ENCODE measurements at regions not wholly inside any gene's neighbourhood (a gene's known extent, or its start where the extent isn't known, plus 50 kb on each side); places are given as distances from the start of the nearest gene placed in this dataset.

DNA sequence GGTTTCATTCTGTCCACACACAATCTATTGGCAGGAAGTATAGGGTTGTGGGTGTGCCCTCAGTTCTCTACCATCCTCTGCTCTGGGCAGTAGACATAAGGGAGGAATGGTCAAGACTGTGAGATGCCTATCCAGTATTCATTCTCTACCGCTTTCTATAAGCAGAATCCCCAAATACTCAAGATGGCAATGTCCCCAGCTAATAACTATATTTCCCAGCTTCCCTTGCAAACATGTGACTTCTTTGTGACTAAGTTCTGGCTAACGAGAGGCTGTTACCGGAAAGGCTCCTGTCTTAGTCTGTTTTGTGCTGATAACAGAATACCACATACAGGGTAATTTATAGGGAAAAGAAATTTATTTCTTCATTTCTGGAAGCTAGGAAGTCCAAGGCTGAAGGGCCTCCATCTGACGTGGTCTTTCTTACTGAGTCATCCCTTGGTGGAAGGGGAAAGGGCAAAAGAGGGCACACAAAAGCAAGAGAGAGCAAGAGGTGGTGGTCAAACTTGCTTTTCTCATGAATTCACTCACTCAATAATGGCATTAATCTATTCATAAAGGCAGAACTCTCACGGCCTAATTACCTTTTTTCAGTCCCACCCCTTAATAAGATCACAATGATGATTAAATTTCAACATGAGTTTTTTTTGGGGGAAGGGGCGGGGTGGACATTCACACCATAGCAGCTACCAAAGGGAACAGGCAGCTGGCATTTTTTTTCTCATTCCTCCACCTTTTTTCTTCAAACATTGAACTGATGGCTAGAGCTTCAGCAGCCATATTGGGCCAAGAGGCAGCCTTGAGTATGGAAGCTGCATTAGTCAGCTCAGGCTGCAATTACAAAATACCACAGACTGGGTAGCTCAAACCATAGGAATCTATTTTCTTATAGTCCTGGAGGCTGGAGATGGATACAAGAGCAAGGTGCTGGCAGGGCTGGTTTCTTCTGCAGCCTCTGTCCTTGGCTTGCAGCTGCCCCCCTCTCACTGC is 109.7 kb upstream of the OR9Q1 start:
- TF ChIP-seq, protein P1, sequence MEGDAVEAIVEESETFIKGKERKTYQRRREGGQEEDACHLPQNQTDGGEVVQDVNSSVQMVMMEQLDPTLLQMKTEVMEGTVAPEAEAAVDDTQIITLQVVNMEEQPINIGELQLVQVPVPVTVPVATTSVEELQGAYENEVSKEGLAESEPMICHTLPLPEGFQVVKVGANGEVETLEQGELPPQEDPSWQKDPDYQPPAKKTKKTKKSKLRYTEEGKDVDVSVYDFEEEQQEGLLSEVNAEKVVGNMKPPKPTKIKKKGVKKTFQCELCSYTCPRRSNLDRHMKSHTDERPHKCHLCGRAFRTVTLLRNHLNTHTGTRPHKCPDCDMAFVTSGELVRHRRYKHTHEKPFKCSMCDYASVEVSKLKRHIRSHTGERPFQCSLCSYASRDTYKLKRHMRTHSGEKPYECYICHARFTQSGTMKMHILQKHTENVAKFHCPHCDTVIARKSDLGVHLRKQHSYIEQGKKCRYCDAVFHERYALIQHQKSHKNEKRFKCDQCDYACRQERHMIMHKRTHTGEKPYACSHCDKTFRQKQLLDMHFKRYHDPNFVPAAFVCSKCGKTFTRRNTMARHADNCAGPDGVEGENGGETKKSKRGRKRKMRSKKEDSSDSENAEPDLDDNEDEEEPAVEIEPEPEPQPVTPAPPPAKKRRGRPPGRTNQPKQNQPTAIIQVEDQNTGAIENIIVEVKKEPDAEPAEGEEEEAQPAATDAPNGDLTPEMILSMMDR (conservative IDR thresholded peaks at IDR 0.05) = no peak
- no peaks in the 10 kb centered on the region for H3K27me3 ChIP-seq (ENCODE audit: insufficient read depth, low read length)
- no peak overlapping the region for H3K4me2 ChIP-seq (ENCODE audit: insufficient read depth, insufficient read length, low read length)
- H3K9me3 Mint-ChIP-seq = peaks cover 0 to 5% of the 10 kb centered on the region in 2 experiments; a peak in 1 of 5 replicates
- no peak overlapping the region for H4K8ac ChIP-seq (replicated peaks; ENCODE audit: insufficient read length, low read depth, low read length)
- H3K56ac ChIP-seq (ENCODE audit: insufficient read length, low read depth, low read length) = no peak overlapping the region
- H2BK12ac ChIP-seq (ENCODE audit: insufficient read length, low read depth, low read length) = no peak overlapping the region
- no peak overlapping the region for H3T11ph ChIP-seq (ENCODE audit: low read length)
- H2BK5ac ChIP-seq (ENCODE audit: insufficient read length, low read length) = no peak overlapping the region
- peaks cover 9 to 20% of the 10 kb centered on the region in 2 experiments for H3K4me1 Mint-ChIP-seq
- H3K36me3 Mint-ChIP-seq (ENCODE audit: insufficient read depth in 1 of 3, low read depth in 3 of 3) = peaks cover 0 to 3% (median 0%) of the 10 kb centered on the region in 3 experiments; a peak in 2 of 7 replicates
- H3K4me1 ChIP-seq (ENCODE audit: insufficient read depth, low read length) = no peaks in the 10 kb centered on the region; the same call in 1 of the 2 replicates
- H4K20me1 ChIP-seq (ENCODE audit: control insufficient read depth, insufficient read depth, insufficient read length) = no peaks in the 10 kb centered on the region
- no peak overlapping the region for H3K14ac ChIP-seq (ENCODE audit: insufficient read depth, low read length)
- WGBS (ENCODE audit: extremely low coverage, insufficient read length, low lambda C conversion rate) = no CpG with 5 or more reads among the region's 6 CpGs
- no peak for DNase-seq
- H3K27me3 Mint-ChIP-seq (ENCODE audit: low read depth) = peaks cover 2% of the 10 kb centered on the region; the same call in 1 of the 2 replicates
- H3K23me2 ChIP-seq (ENCODE audit: insufficient read length, low read depth, low read length, poor library complexity, severe bottlenecking) = no peaks in the 10 kb centered on the region
- no peak overlapping the region for H2AFZ ChIP-seq (ENCODE audit: low read length)
- no peak overlapping the region for H3K27ac ChIP-seq (ENCODE audit: insufficient read length, low read depth, low read length)
- H3K79me1 ChIP-seq (ENCODE audit: insufficient read depth, low read depth, low read length, poor library complexity, severe bottlenecking) = no peaks in the 10 kb centered on the region
- H2BK120ac ChIP-seq (ENCODE audit: low read depth, low read length, poor library complexity, severe bottlenecking) = no peak overlapping the region
- H3K27ac Mint-ChIP-seq = no peak overlapping the region
- H3K4ac ChIP-seq (ENCODE audit: low read depth, low read length) = no peak overlapping the region
- H3K23ac ChIP-seq (ENCODE audit: insufficient read length, low read depth, low read length) = no peak overlapping the region
- H4K5ac ChIP-seq (ENCODE audit: insufficient read length, low read depth, low read length) = no peak overlapping the region
- no peak overlapping the region for H3K18ac ChIP-seq (ENCODE audit: insufficient read length, low read depth, low read length)
- H4K91ac ChIP-seq (ENCODE audit: insufficient read length, low read depth, low read length) = no peak overlapping the region
- no peak overlapping the region for H2BK20ac ChIP-seq (ENCODE audit: low read depth, low read length, poor library complexity, severe bottlenecking)
- H3K79me2 ChIP-seq (ENCODE audit: insufficient read depth, low read length) = no peaks in the 10 kb centered on the region
- H3K9me3 ChIP-seq (ENCODE audit: control insufficient read depth, low read depth, low read length) = no peaks in the 10 kb centered on the region
- H2BK15ac ChIP-seq (ENCODE audit: low read depth, low read length) = no peak overlapping the region
- H3K9ac ChIP-seq (ENCODE audit: extremely low read depth, insufficient read length, low read length) = no peak overlapping the region
- no peak overlapping the region for H3K4me3 Mint-ChIP-seq
- no peak overlapping the region for H2AK5ac ChIP-seq (ENCODE audit: insufficient read length, low read length)

Data from H9 (cell line).